ENCODE measurements at regions not wholly inside any gene's neighbourhood (a gene's known extent, or its start where the extent isn't known, plus 50 kb on each side); places are given as distances from the start of the nearest gene placed in this dataset.

GRCh38 chr1:201655243-201655642, 116.3 kb downstream of the NAV1 start:
- no peak for DNase-seq (ENCODE audit: low read depth in 2 of 3, low spot score in 2 of 3)

- no peak for DNase-seq (ENCODE audit: low read depth in 2 of 3, low spot score in 2 of 3)
These were observed 117.0 kb downstream of the NAV1 start for GRCh38 chr1:201655910-201656309.

GRCh38 chr1:201656311-201657032, 117.5 kb downstream of the NAV1 start:
- DNase-seq (ENCODE audit: low read depth in 2 of 3, low spot score in 2 of 3) = no peak

GRCh38 chr1:201659572-201659971, 120.6 kb downstream of the NAV1 start:
- no peak for DNase-seq (ENCODE audit: low read depth in 2 of 3, low spot score in 2 of 3)

GRCh38 chr1:201660931-201661822, 122.2 kb downstream of the NAV1 start:
- DNase-seq (ENCODE audit: low read depth in 2 of 3, low spot score in 2 of 3) = no peak

GRCh38 chr1:201661823-201662359, 123.0 kb downstream of the NAV1 start:
- no peak for DNase-seq (ENCODE audit: low read depth in 2 of 3, low spot score in 2 of 3)

GRCh38 chr1:201662646-201663045, 123.7 kb downstream of the NAV1 start:
- no peak for DNase-seq (ENCODE audit: low read depth in 2 of 3, low spot score in 2 of 3)

- DNase-seq (ENCODE audit: low read depth in 2 of 3, low spot score in 2 of 3) = no peak
These were observed 124.7 kb downstream of the NAV1 start for GRCh38 chr1:201663491-201664113.

- DNase-seq (ENCODE audit: low read depth in 2 of 3, low spot score in 2 of 3) = no peak
These were observed 126.1 kb downstream of the NAV1 start for GRCh38 chr1:201665036-201665435.

- no peak for DNase-seq (ENCODE audit: low read depth in 2 of 3, low spot score in 2 of 3)
These were observed 127.2 kb downstream of the NAV1 start for GRCh38 chr1:201666102-201666501.

- DNase-seq (ENCODE audit: low read depth in 2 of 3, low spot score in 2 of 3) = no peak
These were observed 127.7 kb downstream of the NAV1 start for GRCh38 chr1:201666645-201667044.

GRCh38 chr1:201667479-201667878, 128.6 kb downstream of the NAV1 start:
- no peak for DNase-seq (ENCODE audit: low read depth in 2 of 3, low spot score in 2 of 3)

- DNase-seq (ENCODE audit: low read depth in 2 of 3, low spot score in 2 of 3) = no peak
These were observed 131.6 kb downstream of the NAV1 start for GRCh38 chr1:201670517-201670916.

GRCh38 chr1:201672685-201673084, 133.8 kb downstream of the NAV1 start:
- no peak for DNase-seq (ENCODE audit: low read depth in 2 of 3, low spot score in 2 of 3)

- DNase-seq (ENCODE audit: low read depth in 2 of 3, low spot score in 2 of 3) = no peak
These were observed 134.2 kb downstream of the NAV1 start for GRCh38 chr1:201673093-201673492.

GRCh38 chr1:201673915-201674314, 135.0 kb downstream of the NAV1 start:
- no peak for DNase-seq (ENCODE audit: low read depth in 2 of 3, low spot score in 2 of 3)

- DNase-seq (ENCODE audit: low read depth in 2 of 3, low spot score in 2 of 3) = no peak
These were observed 136.2 kb downstream of the NAV1 start for GRCh38 chr1:201675143-201675542.

GRCh38 chr1:201676197-201676596, 137.3 kb downstream of the NAV1 start:
- no peak for DNase-seq (ENCODE audit: low read depth in 2 of 3, low spot score in 2 of 3)

- no peak for DNase-seq (ENCODE audit: low read depth in 2 of 3, low spot score in 2 of 3)
These were observed 137.7 kb downstream of the NAV1 start for GRCh38 chr1:201676641-201677040.

GRCh38 chr1:201678264-201679101, 139.6 kb downstream of the NAV1 start:
- no peak for DNase-seq (ENCODE audit: low read depth in 2 of 3, low spot score in 2 of 3)

- no peak for DNase-seq (ENCODE audit: low read depth in 2 of 3, low spot score in 2 of 3)
These were observed 142.4 kb downstream of the NAV1 start for GRCh38 chr1:201681375-201681774.
